IMR-90 (cell line): ENCODE measurements at regions not wholly inside any gene's neighbourhood (a gene's known extent, or its start where the extent isn't known, plus 50 kb on each side); places are given as distances from the start of the nearest gene placed in this dataset.

Source experiments
- ATAC-seq: fragments of 200-7000 bp; cut with Tn5 transposase; 2 replicates; pipeline ENCODE4 v1.9.1; 2020; ENCODE audit warnings: low read depth, mild to moderate bottlenecking, moderate library complexity
- BruUV-seq: library from RNA; stranded (reverse); fragments of 400-500 nt; replicated peaks from 2 replicates; lab custom pipeline; 2021; lab: Mats Ljungman, UMichigan
- CTCF ChIA-PET: fragments of 300-600 bp; formaldehyde crosslinking; extraction: SDS; loops from one replicate; lab custom pipeline; 2021; ENCODE audit warnings: antibody characterized with exemption; lab: Yijun Ruan, JAX
- POLR2A ChIA-PET: fragments of 300-600 bp; sonication (Branson Sonifier 250); formaldehyde crosslinking; loops from one replicate; lab custom pipeline; 2022; ENCODE audit warnings: antibody characterized with exemption; ENCODE audit not compliant: unreplicated experiment; lab: Charles Lee
- DNase-seq: peaks from one replicate; pipeline ENCODE4 v3.0.0; 2013
- H2AFZ ChIP-seq: replicated peaks from 2 replicates; pipeline ENCODE3; 2013; ENCODE audit warnings: low read length, mild to moderate bottlenecking; ENCODE audit not compliant: poor library complexity
- H2AK5ac ChIP-seq: 2 replicates; pipeline ENCODE4 v1.6.1; 2013; ENCODE audit warnings: low read depth, low read length, inconsistent platforms
- H2AK9ac ChIP-seq: replicated peaks from 2 replicates; pipeline ENCODE3; 2013; ENCODE audit warnings: mild to moderate bottlenecking, low read depth, low read length, moderate library complexity; ENCODE audit not compliant: poor library complexity
- H2BK120ac ChIP-seq: 2 replicates; pipeline ENCODE4 v1.6.1; 2013; ENCODE audit warnings: low read depth, low read length, inconsistent platforms
- H2BK15ac ChIP-seq: 3 replicates; pipeline ENCODE4 v1.6.1; 2013; ENCODE audit warnings: low read depth, low read length, inconsistent platforms
- H2BK20ac ChIP-seq: 2 replicates; pipeline ENCODE4 v1.6.1; 2013; ENCODE audit warnings: low read depth, mild to moderate bottlenecking, inconsistent platforms, low read length, moderate library complexity
- H2BK5ac ChIP-seq: 2 replicates; pipeline ENCODE4 v1.6.1; 2013; ENCODE audit warnings: mild to moderate bottlenecking, low read depth, low read length, inconsistent platforms; ENCODE audit not compliant: poor library complexity, severe bottlenecking
- H3K14ac ChIP-seq: replicated peaks from 2 replicates; pipeline ENCODE4 v1.6.1; 2013; ENCODE audit warnings: low read depth, low read length, inconsistent platforms
- H3K18ac ChIP-seq: 2 replicates; pipeline ENCODE4 v1.6.1; 2013; ENCODE audit warnings: low read depth, low read length, control low read depth
- H3K23ac ChIP-seq: 2 replicates; pipeline ENCODE4 v1.6.1; 2013; ENCODE audit warnings: low read depth, low read length, inconsistent platforms
- H3K27ac ChIP-seq: 2 replicates; pipeline ENCODE4 v1.5.1; 2013; ENCODE audit warnings: mild to moderate bottlenecking, control low read depth, low read length; ENCODE audit not compliant: insufficient read depth
- H3K27me3 ChIP-seq: 2 replicates; pipeline ENCODE4 v1.6.1; 2013; ENCODE audit warnings: low read length; ENCODE audit not compliant: control insufficient read depth, insufficient read depth
- H3K36me3 ChIP-seq: 2 replicates; pipeline ENCODE4 v1.6.1; 2013; ENCODE audit warnings: low read length, mixed read lengths; ENCODE audit not compliant: control insufficient read depth, insufficient read depth
- H3K4ac ChIP-seq: 2 replicates; pipeline ENCODE4 v1.6.1; 2013; ENCODE audit warnings: low read depth, low read length, inconsistent platforms
- H3K4me1 ChIP-seq: 2 replicates; pipeline ENCODE4 v1.6.1; 2013; ENCODE audit warnings: low read length, mixed read lengths; ENCODE audit not compliant: control insufficient read depth, insufficient read depth
- H3K4me2 ChIP-seq: 2 replicates; pipeline ENCODE4 v1.6.1; 2013; ENCODE audit warnings: low read depth, mild to moderate bottlenecking, control low read depth, low read length, moderate library complexity
- H3K4me3 ChIP-seq: 2 replicates; pipeline ENCODE4 v1.5.1; 2013; ENCODE audit warnings: low read depth, mild to moderate bottlenecking, control low read depth, low read length, moderate library complexity; ENCODE audit not compliant: insufficient read depth
- H3K56ac ChIP-seq: 2 replicates; pipeline ENCODE4 v1.6.1; 2013; ENCODE audit warnings: low read length, inconsistent platforms; ENCODE audit not compliant: insufficient read depth; ENCODE audit errors: extremely low read depth
- H3K79me1 ChIP-seq, 2 experiments: 2 replicates each; pipeline ENCODE4 v1.6.1; 2013; ENCODE audit warnings: low read length in 2 of 2, inconsistent platforms in 1 of 2, low read depth in 1 of 2
- H3K9ac ChIP-seq: 2 replicates; pipeline ENCODE4 v1.6.1; 2013; ENCODE audit warnings: low read depth, low read length, control low read depth
- H3K9me1 ChIP-seq: 2 replicates; pipeline ENCODE4 v1.6.1; 2013; ENCODE audit warnings: low read length, inconsistent platforms; ENCODE audit not compliant: insufficient read depth
- H3K9me3 ChIP-seq: 2 replicates; pipeline ENCODE4 v1.6.1; 2013; ENCODE audit warnings: low read length; ENCODE audit not compliant: control insufficient read depth, insufficient read depth
- H4K20me1 ChIP-seq: 2 replicates; pipeline ENCODE4 v1.6.1; 2013; ENCODE audit warnings: low read length, inconsistent platforms; ENCODE audit not compliant: insufficient read depth
- H4K5ac ChIP-seq: 2 replicates; pipeline ENCODE4 v1.6.1; 2013; ENCODE audit warnings: mild to moderate bottlenecking, low read depth, low read length, control low read depth
- H4K8ac ChIP-seq, 2 experiments: 2 replicates each; pipeline ENCODE4 v1.6.1; 2013; ENCODE audit warnings: low read depth in 2 of 2, low read length in 2 of 2, control low read depth in 1 of 2, inconsistent platforms in 1 of 2
- H4K91ac ChIP-seq: 2 replicates; pipeline ENCODE4 v1.6.1; 2013; ENCODE audit warnings: low read depth, low read length, inconsistent platforms; ENCODE audit not compliant: insufficient read depth
- BHLHE40 ChIP-seq: fragments of 150-350 bp; IDR thresholded peaks from 2 replicates; pipeline ENCODE4 v1.6.1; 2016; ENCODE audit warnings: mild to moderate bottlenecking, low read depth, low read length
- CHD1 ChIP-seq: IDR thresholded peaks from 2 replicates; pipeline ENCODE4 v1.6.1; 2012; ENCODE audit warnings: low read depth, low read length, improper control_type of control experiment
- ELK1 ChIP-seq: fragments of 150-350 bp; IDR thresholded peaks from 2 replicates; pipeline ENCODE4 v1.6.1; 2016; ENCODE audit warnings: low read depth, mild to moderate bottlenecking, low read length, moderate library complexity, borderline replicate concordance
- FOS ChIP-seq: fragments of 150-350 bp; IDR thresholded peaks from 2 replicates; pipeline ENCODE4 v1.6.1; 2016; ENCODE audit warnings: low read depth, low read length
- MAFK ChIP-seq: IDR thresholded peaks from 2 replicates; pipeline ENCODE4 v1.6.1; 2012; ENCODE audit warnings: low read depth, low read length, improper control_type of control experiment
- NFE2L2 ChIP-seq: fragments of 150-350 bp; IDR thresholded peaks from 2 replicates; pipeline ENCODE4 v1.6.1; 2016; ENCODE audit warnings: low read depth, mild to moderate bottlenecking, low read length
- POLR2A ChIP-seq: IDR thresholded peaks from 2 replicates; pipeline ENCODE4 v1.6.1; 2012; ENCODE audit warnings: mild to moderate bottlenecking, low read depth, low read length
- RAD21 ChIP-seq: IDR thresholded peaks from 2 replicates; pipeline ENCODE4 v1.6.1; 2012; ENCODE audit warnings: low read length, improper control_type of control experiment
- RCOR1 ChIP-seq: IDR thresholded peaks from 2 replicates; pipeline ENCODE4 v1.6.1; 2012; ENCODE audit warnings: mild to moderate bottlenecking, low read length, improper control_type of control experiment; ENCODE audit not compliant: insufficient replicate concordance
- RFX5 ChIP-seq: IDR thresholded peaks from 2 replicates; pipeline ENCODE4 v1.8.0; 2012; ENCODE audit warnings: low read depth, mild to moderate bottlenecking, low read length, moderate library complexity
- dilution Hi-C: fragments of 300-500 bp; cut with HindIII; formaldehyde crosslinking; loops from one replicate; pipeline ENCODE4 v1.14.3; 2018; ENCODE audit warnings: low sequenced_read_pairs; ENCODE audit not compliant: unreplicated experiment
- in situ Hi-C: fragments of 300-500 bp; cut with MboI; formaldehyde crosslinking; loops from 3 replicates; pipeline ENCODE4 v1.14.3; 2019; ENCODE audit warnings: low sequenced_read_pairs, inconsistent platforms, mixed read lengths
- intact Hi-C: fragments of 100-400 bp; cut with micrococcal nuclease; formaldehyde crosslinking; loops from 2 replicates; pipeline ENCODE4 v1.10.0; 2022

- Histone ChIP-seq H2AFZ (no peak overlapping the region), H2BK120ac (no peak overlapping the region), H3K4me2 (no peak overlapping the region), H3K4ac (no peak overlapping the region), H3K27ac (no peak overlapping the region), H2AK9ac (no peak overlapping the region), H3K9me3 (no peaks in the 10 kb centered on the region), H3K79me1 (no peaks in the 10 kb centered on the region), H3K18ac (no peak overlapping the region), H4K5ac (no peak overlapping the region), H2BK20ac (no peak overlapping the region), H3K14ac (no peak overlapping the region), H3K36me3 (no peaks in the 10 kb centered on the region), H4K8ac (no peak overlapping the region), H4K91ac (no peak overlapping the region), H4K20me1 (no peaks in the 10 kb centered on the region), H3K23ac (no peak overlapping the region), H3K4me3 (no peak overlapping the region), H3K9me1 (no peaks in the 10 kb centered on the region), H3K56ac (no peak overlapping the region), H2AK5ac (no peak overlapping the region), H3K9ac (no peak overlapping the region), H2BK5ac (no peak overlapping the region), H2BK15ac (no peak overlapping the region), H3K4me1 (peaks cover 2% of the 10 kb centered on the region; the same call in 1 of the 2 replicates), H3K27me3 (no peaks in the 10 kb centered on the region)
- TF ChIP-seq MAFK (no peak), RFX5 (no peak), ELK1 (no peak), RAD21 (no peak), NFE2L2 (no peak), BHLHE40 (no peak), POLR2A (no peak), FOS (no peak), CHD1 (no peak), RCOR1 (no peak)
- no peak for DNase-seq
- CTCF ChIA-PET, result no interaction called here
- POLR2A ChIA-PET, result no interaction called here
- no peak for ATAC-seq
- intact Hi-C loops (no loop called here), in situ Hi-C loops (no loop called here), dilution Hi-C loops (no loop called here)
- no TSS peak for BruUV-seq
Measured at GRCh38 chr6:80463197-80463596, 356.7 kb downstream of the BCKDHB start.
